NCI-H2107 (cell line): ENCODE measurements at regions not wholly inside any gene's neighbourhood (a gene's known extent, or its start where the extent isn't known, plus 50 kb on each side); places are given as distances from the start of the nearest gene placed in this dataset.

Source experiments
- DNase-seq: peaks from one replicate; lab custom pipeline; 2025; lab: John Stamatoyannopoulos, UW

DNA sequence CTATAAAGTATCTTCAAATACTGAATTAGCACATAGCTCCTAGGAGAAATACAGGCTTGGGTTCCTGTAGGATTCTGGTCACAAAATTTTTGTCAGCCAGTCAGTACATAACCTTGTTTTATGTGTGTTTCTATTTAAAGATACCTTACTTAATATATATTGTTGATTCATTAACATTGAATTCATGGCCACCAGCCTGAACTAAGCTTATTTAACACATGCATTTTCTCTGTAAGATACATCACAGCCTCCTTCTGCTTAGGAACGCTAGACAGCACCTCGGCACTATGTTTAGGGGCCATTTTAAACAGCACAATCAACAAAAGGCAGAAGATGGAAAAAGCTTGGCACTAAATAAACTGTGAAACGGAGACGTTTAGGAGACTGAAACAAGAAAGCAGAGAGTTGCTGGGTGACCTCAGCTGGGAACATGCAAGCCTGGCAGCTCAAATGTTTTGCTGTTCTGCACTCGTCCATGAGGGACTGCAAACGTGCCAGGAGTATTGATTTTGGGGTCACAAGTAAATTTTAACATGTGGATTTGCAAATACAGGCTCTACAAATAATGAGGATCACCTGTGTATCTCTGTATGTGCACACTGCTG, 432.2 kb upstream of the TPM1 start:
- no peak for DNase-seq

DNA sequence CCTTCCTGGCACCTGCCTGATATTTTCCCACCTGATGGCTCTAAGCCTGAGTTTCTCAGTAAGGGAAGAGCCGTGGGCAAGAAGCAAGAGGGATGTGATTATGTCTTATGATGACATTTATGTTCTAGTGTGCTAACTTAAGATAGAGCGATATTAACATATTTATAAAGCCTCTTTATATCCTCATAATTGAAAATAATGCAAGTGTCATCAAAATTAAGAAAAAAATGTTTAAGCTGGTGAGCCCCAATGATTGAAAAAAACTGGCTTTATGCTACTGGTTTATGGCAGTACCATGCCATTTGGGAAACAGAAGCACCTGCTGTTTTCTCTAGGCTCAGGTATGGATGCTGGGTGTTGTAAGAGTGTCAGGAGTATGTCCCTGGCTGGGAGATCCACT, 431.5 kb upstream of the TPM1 start:
- DNase-seq: no peak

DNA sequence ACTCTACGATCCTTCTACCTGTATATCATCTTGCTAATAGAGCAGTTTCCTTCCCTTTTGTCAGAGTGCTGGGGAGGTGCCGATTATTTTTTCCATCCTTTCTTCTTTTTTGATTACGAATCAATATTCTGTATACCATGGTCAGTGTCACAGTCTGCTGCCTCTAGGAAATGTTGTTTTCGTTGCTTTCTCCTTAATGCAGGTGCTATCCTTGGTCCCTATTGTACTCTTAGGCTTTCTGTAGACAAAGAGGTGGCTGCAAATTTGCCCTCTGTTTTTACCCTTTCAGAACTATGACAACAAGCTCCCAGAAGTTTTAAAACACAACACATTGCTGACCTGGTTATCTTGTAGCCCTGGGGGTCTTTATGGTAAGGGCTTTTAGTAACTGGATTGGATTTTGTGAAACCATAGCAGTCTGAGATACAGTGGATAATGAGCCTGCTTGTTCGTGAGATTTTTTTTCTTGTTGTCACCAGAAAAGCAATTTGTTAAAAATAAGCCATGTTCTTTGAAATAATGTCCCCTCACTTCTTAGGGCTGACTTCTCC, 430.3 kb upstream of the TPM1 start:
- no peak for DNase-seq

DNA sequence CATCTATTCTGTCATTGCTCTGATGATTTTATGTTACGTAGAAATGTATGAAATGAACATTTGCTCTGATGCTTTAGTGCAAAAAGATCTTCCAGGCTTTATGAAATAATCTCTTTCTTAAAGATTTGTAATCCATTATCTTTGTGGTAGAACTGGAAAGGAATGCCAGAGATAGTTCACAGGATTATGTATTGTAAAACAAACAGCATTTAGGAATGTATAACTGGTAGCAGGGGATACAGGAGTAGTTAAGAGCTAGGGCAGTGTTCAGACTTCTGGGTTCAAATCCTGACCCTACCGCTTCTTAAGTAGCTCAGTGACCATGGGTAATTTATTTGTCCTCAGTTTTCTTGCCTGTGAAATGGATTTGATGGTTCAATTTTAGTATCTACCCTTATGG, 429.8 kb upstream of the TPM1 start:
- no peak for DNase-seq

DNA sequence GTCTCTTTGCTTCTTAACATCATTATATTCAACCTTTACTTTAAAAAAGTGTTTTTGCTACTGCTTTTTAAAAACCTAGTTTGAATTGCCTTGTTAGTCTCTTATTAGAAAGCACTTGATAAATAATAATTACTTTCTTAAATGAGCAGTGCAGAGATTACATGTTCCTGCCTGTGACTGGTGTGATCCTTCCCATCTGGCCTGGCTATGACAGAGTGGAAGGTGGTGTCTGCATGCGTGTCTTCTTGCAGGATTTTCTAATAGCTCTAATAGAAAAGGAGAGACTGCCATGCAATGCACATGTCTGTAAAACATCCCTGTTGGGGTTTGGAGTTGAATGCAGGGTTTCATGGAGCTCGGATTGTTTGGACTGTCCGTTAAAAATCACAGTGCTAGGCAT, 425.8 kb upstream of the TPM1 start:
- no peak for DNase-seq

DNA sequence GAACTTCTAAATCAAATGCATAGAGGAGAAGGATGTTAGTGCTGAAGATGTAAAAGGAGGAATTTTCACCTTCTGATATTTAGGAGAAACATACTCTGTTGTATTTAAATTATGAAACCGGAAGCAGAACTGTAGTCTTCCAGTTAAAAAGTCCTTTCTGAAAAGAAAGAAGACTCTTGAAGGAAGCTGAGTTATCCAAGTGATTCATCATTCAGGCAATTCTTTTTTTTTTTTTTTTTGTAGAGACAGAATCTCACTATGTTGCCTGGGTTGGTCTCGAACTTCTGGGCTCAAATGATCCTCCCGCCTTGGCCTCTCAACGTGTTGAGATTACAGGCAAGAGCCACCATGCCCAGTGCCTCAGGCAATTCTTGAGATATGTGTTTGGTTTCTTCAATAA, 424.8 kb upstream of the TPM1 start:
- DNase-seq: no peak

DNA sequence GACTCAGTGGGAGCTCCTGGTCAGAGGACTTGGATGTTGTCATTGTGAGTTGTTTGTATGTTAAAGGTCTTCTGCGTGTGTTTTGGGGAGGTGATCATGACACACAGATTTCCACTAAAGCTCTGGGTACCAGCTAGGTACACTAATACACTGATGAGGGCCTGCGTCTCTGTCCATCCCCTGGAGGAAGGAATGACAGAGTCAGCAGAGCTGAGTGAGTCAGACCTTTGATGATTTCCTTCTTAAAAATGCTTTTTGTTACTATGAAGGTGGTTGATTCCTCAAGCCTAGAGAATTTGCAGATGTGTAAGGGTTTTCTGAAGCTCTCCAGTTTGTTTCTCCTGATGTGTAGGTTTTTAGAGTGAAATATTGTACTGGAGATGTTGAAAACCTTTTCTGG, 424.1 kb upstream of the TPM1 start:
- no peak for DNase-seq

DNA sequence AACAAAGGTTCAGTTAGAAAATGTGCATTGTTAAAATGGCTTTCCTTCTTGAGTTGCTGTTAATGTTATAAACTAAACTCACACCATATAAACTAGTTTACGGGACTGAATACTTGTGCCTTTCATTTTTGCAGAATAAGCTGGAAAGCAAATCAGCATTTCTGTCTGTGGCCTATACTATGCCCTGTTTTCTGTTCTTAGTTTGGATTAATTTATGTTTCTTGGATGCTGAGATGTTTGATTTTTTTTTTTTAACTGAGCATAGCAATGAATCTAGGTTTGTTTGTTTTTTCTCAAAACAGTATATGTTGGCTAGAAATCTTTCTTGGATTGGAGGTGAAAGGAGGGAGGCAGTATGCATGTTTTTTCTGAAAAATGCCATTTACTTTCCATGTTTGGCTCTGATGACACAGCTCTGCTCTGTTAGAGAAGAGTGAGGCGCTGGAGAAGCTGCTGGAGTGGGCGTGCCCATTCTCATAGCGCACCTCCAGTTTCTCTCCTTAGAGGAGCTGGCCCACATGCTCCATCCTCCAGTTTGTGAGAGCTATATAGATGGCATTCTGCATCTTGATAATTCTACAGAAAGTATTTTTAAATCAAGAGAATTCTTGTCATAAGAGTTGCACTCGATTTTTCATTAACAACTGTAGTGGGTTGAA, 423.6 kb upstream of the TPM1 start:
- DNase-seq: no peak

DNA sequence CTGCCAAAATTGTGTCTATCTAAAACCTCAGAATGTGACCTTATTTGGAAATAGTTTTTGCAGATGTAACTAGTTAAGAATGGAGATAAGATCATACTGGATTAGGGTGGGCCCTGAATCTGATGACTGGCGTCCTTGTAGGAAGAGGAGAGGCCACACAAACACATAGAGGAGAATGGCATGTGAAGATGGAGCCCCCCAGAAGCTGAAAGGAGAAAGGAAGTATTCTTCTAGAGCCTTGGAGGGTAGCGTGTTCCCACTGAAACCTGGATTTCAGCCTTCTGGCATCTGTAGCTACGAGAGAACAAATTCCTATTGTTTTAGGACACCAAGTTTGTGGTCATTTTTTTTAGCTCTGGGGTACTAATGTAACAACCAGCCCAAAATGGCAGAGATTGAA, 423.0 kb upstream of the TPM1 start:
- no peak for DNase-seq

DNA sequence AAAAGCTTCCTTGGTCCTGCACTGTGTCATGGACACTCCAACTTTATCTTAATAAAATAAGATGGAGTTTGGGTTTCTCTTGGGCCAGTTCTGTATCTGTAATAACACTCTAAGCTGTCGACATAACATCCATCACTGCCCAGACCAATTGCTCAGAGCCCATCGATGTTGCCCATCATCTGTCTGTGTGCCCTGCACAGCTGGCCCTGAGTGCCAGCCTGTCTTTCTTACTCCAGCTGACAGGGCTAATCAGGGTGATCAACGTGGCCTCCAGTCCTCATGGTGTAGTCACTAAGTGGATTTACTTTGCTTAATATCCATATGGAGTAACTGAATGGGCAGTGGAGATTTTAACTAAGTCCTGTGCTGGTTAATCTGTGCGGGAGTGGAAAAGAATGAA, 419.8 kb upstream of the TPM1 start:
- no peak for DNase-seq

DNA sequence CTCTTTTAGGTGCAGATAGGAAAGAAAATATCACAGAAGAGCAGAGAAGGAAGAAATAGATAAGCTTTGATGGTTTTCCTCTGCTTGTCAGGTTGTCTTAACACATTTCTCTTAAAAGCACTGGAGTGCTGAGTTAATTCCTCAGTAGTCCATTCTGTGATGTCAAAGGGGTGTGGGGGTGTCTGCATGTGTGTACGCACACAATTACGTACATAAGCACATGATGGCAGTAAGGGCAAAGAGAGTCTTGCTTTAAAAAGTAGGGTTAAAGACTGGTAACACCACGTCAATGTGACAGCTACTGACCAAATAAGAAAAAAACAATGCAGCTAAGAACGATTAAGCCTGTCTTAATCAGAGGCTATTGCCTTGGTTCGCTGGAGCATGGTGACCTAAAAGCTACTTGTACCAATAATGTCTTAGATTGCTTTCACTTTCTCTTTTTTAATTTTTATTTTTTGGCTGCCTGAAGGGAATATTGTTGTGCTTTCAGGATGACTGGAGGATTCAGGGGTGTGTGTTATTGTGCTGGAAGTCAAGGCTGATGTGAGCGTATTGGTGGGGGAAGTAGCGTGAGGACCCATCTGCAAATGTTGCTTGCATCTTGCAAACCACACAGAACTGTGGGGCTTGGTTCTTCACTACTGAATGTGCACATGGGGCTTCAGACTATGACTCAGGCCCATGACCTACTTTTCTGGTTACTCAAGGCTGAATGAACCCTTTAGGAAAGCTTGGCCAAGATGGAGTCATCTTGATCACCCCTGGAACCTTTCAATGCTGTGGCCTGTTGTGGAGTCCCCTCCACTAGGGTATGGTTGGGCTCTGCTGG, 417.8 kb upstream of the TPM1 start:
- DNase-seq: no peak

DNA sequence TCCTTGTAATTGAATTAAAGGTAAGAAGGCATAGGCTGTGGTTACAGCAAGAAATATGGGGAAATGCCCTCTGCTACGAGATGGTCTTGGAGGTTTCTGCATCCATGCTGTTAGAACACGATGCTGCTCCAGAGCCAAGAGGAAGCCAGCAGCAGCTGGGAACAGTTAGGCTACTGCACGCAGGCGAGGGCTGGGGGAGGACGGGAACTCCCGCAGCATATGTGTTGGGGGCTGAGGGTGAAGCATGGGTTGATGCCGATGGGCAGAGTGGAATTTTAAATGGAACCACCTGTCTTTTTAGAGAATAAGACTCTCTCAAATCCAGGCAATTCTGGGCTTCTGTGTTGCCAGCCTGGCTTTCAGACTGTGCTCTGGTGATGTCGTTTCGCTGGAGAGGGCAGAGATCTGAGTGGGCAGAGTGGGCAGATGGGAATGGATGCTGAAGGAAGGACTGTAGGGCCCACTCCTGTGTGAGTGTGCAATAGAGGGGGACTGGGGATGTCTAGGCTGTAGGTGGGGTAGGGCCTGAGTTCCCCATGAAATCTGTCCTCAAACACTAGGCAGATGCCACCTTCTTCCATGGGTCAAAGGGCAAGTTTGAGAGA, 417.0 kb upstream of the TPM1 start:
- no peak for DNase-seq

DNA sequence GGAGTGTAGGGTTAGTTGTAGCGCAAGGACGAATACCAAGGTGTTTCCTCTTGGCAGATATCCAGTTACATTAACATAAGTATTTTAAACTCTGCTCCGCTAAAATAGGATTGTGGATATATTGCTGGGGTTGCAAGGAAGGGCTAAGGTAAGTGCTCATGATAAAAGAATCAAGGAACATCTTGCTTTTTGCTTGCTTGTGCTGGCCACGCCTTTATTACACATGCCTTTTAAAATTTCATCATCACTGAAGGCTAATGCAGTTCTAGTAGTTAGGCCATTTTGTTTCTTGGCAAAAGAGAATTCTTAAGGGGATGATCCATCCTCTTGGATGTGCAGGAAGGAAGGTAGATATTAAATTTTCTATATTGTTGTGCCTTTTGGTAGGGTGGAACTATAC, 415.6 kb upstream of the TPM1 start:
- DNase-seq: no peak

DNA sequence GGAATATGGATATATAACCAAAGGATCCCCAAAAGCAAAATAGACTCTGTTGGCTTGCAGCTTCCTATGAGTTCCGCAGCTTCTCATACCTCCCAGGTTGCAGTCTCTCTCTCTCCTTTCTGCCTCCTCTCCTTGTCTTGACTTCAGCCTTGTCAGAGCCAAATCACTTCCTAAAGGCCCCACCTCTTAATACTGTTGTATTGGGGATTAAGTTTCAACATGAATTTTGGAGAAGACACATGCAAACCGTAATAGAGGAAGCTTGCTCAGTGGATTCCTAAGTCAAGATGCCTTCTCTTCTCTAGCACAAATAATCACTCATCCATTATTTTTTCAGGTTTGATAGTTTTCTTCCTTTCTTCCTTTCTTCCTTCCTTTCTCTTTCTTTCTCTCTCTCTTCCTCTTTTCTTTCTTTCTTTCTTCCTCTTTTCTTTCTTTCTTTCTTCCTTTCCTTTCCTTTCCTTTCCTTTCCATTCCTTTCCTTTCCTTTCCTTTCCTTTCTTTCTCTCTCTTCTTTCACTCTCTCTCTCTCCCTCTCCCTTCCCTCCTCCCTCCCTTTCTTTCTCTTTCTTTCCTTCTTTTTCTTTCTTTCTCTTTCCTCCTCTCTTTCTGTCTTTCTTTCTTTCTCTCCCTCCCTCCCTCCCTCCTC, 411.3 kb upstream of the TPM1 start:
- DNase-seq: no peak

DNA sequence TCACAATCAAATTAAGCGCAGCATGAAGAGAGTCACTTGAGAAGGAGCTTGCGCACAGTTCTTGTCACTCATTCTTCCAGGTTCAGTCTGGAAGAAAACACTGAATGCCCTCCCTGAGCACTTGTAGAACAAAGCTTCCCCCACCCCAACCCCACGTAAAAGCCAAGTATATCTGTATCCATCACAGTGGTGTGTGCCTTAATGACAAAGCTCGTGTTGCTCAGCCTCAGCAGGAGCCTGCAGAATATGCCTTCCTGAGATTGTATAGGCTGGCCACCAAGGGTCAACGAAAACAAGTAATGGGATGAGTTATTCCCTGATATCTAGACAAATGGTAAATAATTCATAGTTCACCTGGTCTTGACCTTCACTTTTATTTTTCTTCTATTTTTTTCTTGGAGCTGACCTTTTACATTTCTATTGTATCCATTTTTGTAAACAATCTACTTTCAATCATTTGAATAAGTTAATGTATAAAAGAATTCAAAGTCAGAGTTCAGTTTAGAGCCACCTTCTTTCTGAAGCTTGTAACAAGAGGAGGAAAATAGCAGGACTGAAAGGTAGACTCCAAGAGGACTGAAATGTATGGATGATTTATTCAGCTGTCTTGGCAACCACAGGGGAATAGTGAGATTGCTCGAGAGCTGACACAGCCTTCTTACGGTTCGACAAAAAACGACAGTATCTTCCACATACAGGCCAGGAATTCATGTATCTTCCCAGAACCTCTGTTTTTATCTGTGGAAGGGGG, 405.5 kb upstream of the TPM1 start:
- no peak for DNase-seq

DNA sequence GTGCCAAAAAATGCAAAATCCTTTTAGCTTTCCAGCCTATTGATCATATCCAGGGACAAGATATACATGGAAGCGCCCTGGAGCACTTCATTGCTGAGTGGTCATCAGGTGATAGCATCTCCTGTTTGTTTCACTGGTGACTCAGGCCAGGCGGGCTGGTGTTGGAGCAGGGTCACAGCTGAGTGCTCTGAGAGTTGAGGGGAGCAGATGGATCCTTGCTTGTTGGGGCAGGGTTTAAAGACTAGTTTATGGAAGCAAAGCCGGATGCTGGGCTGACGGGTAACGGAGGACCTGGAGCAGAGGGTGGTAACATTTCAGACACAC, 405.0 kb upstream of the TPM1 start:
- DNase-seq: no peak

DNA sequence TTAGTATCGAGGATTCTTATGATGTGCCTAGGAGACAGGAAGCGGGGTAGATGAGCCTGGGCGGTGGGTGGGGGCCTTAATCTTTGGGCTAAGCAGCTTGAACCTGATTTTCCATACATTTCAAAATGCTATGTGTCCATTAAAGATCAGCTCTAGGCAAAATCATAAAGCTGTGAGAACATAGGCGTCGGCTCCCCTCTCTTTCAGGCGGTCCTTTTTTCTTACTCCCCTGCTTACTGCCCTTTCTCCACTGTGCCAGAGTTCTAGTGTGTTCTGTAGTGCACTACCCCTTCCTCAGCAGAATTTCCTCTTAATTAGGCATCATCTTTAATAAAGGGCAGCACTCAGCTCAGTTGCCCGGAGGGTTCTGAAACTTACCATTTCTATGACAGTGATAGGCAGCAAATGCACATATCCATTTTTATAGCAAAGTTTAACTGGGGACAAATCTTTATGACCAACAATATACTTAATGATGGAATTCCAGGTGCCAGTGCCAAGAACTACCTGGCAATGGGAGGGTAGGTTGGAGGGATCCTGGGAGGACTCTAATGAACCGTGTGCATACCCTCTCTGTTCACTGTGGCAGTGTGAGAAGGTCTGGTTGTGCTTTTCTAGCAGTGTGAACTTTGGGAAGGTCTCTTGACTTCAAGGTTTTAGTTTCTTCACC, 404.5 kb upstream of the TPM1 start:
- no peak for DNase-seq

DNA sequence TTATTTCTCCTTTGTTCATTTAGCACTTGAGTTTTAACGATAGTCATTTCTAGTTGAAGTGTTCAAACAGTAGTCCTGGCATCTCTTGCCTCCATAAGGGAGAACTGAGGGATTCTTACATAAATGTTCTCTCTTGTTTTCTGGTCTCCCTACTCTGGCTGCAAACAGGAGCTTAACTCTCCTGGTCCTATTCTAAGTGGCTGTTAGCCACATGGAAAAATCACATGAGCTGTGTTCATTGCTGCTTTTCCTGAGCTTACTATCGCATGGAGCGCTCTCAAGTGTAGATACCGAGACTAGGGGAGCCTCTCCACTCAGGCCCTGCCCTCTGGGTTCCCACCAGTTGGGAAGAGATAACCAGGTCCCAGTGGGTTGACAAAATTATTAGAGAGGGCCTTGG, 403.1 kb upstream of the TPM1 start:
- DNase-seq: no peak

DNA sequence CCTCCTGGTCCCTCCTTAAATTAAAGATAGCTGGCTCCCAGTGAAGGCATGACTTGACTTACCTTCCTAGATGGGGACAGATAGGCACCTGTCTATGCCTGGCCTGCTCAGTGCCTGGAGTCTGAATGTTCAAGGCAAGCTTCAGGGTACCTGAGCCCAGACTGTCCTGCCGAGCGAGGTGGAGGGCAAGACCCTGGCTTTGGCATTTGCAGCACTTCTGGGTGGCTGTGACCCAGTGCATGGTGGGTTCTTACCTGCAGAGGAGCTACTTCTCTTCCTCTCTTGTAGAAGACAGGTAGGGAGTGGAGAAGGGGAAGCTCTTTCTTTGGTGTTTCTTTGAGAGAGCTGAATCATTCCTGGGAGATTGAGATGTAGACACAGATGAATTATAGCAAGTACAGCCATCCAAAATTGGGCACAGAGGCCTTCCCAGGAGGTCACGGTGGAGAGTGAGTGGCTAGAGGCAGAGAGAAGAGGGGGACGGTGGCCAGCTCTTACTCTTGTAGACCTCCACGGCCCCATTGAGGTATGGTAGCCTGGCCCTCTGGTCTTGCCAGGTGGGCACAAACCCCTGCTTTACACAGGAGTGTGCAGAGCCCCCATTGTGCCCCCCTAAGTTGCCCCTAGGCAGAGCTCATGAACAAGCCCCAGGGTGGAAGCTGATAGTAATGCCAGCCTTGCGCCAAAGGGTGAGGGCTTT, 402.5 kb upstream of the TPM1 start:
- DNase-seq: no peak

DNA sequence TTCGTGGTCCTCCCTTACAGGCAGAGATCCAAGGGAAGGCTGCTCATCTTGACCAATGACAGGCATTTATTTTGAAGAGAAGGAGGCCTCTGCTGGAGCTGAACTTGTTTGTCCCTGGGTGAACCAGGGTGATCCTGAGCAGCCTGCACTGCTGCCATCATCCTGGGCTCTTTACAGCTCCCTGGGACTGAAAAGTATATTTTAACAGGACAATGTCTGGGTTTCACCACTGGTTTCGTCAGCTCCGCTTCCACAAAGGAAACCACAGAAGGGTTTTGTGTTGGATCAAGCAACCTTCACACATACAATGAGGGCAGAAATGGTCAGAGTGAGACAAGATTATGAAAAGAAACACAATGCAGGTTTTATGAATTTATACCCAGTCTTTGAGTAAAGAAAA, 400.7 kb upstream of the TPM1 start:
- no peak for DNase-seq
